ENCODE measurements at regions not wholly inside any gene's neighbourhood (a gene's known extent, or its start where the extent isn't known, plus 50 kb on each side); places are given as distances from the start of the nearest gene placed in this dataset.

DNA sequence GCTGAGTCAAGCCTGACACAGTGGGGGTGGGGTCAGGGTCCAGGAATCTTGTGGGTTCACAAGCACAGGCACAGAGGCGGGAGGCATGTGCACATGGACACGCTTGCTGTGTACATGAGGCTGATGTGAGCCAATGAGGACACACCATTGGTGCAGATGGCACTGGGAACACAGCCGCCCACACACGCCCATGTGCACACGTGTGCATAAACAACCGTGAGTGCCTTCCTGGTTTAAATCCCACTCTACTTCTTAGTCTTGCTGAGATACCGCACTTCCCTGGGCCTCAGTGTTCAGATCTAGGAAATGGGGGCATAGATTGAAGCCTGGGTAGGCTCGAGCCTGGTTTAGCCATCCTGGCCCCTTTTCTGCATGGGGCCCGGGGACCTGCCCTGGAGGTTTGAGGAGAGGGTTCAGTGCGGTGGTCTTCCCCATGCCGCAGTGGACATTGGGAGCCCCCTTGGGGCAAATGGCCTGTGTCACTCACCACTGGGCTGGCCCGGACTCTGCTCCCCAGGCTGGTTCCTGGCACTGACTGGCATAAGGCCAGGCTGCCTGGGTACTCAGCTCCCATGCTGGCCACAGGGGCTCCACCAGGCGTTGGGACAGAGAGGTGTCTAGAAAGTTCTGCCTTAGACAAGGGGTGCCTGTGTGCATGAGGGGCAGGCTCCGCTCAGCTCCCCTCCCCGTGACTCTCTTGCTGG is 60.2 kb downstream of the CEBPB start:
- Histone ChIP-seq H3K27me3 (ENCODE audit: low read depth) (no peaks in the 10 kb centered on the region), H3K36me3 (no peaks in the 10 kb centered on the region), H3K9me3 (replicated peaks) (no peaks in the 10 kb centered on the region), H3K27ac (replicated peaks) (no peak overlapping the region), H3K4me1 (no peaks in the 10 kb centered on the region), H3K4me3 (no peak overlapping the region)
- no peak for DNase-seq
- intact Hi-C loops (cut with micrococcal nuclease) = no loop called here
- no peak for TF ChIP-seq CTCF (IDR thresholded peaks at IDR 0.05; ENCODE audit: borderline replicate concordance)

GRCh38 chr20:50251383-50251748 is 60.7 kb downstream of the CEBPB start:
- H3K36me3 ChIP-seq = no peaks in the 10 kb centered on the region
- intact Hi-C loops (cut with micrococcal nuclease) = no loop called here
- no peaks in the 10 kb centered on the region for H3K9me3 ChIP-seq (replicated peaks)
- H3K27ac ChIP-seq (replicated peaks) = no peak overlapping the region
- no peaks in the 10 kb centered on the region for H3K4me1 ChIP-seq
- no peak overlapping the region for H3K4me3 ChIP-seq
- no peaks in the 10 kb centered on the region for H3K27me3 ChIP-seq (ENCODE audit: low read depth)
- no peak for DNase-seq
- TF ChIP-seq CTCF (IDR thresholded peaks at IDR 0.05; ENCODE audit: borderline replicate concordance) = no peak

- H3K4me1 ChIP-seq = no peaks in the 10 kb centered on the region
These were observed 61.4 kb downstream of the CEBPB start for GRCh38 chr20:50251992-50252511.

DNA sequence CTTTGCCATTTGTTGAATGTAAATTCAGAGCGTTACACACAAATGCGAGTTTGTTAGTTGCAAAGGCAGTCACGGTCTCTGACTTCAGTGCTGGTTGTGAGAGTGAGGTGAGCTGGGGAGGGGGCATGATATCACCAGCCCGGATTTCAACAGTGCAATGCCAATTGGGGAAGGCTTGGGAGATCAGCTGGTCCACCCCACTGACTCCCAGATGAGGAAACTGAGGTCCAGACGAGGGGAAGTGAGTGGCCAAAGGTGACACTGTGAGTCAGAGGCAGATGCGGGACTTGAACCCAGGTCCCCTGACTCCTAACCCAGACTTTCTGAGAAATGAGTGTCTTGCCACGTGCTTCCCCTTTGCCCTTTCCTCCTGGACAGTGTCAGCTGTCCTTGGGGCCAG is 62.1 kb downstream of the CEBPB start:
- H3K4me1 ChIP-seq = no peaks in the 10 kb centered on the region
- intact Hi-C loops (cut with micrococcal nuclease) = no loop called here
- H3K27me3 ChIP-seq (ENCODE audit: low read depth) = no peaks in the 10 kb centered on the region
- no peaks in the 10 kb centered on the region for H3K36me3 ChIP-seq
- no peak for TF ChIP-seq CTCF (IDR thresholded peaks at IDR 0.05; ENCODE audit: borderline replicate concordance)
- DNase-seq = no peak
- H3K4me3 ChIP-seq = no peak overlapping the region
- H3K9me3 ChIP-seq (replicated peaks) = no peaks in the 10 kb centered on the region
- no peak overlapping the region for H3K27ac ChIP-seq (replicated peaks)

More at GRCh38 chr20:50251992-50252511, 61.4 kb downstream of the CEBPB start:
- TF ChIP-seq CTCF (IDR thresholded peaks at IDR 0.05; ENCODE audit: borderline replicate concordance) = no peak
- Histone ChIP-seq H3K9me3 (replicated peaks) (no peaks in the 10 kb centered on the region), H3K27ac (replicated peaks) (no peak overlapping the region), H3K27me3 (ENCODE audit: low read depth) (no peaks in the 10 kb centered on the region), H3K36me3 (no peaks in the 10 kb centered on the region), H3K4me3 (no peak overlapping the region)
- intact Hi-C loops (cut with micrococcal nuclease) = no loop called here
- DNase-seq = no peak

GRCh38 chr20:50253101-50253500 is 62.5 kb downstream of the CEBPB start:
- H3K4me1 ChIP-seq = no peaks in the 10 kb centered on the region
- H3K27me3 ChIP-seq (ENCODE audit: low read depth) = no peaks in the 10 kb centered on the region
- H3K9me3 ChIP-seq (replicated peaks) = no peaks in the 10 kb centered on the region
- H3K27ac ChIP-seq (replicated peaks) = no peak overlapping the region
- no peak for DNase-seq
- intact Hi-C loops (cut with micrococcal nuclease) = no loop called here
- no peak overlapping the region for H3K4me3 ChIP-seq
- no peaks in the 10 kb centered on the region for H3K36me3 ChIP-seq
- TF ChIP-seq CTCF (IDR thresholded peaks at IDR 0.05; ENCODE audit: borderline replicate concordance) = no peak

Measured in left ventricle myocardium inferior (tissue), 1 donor.